GM18909 (cell line): ENCODE measurements at regions not wholly inside any gene's neighbourhood (a gene's known extent, or its start where the extent isn't known, plus 50 kb on each side); places are given as distances from the start of the nearest gene placed in this dataset.

ENCODE experiments used
- ATAC-seq: cut with Tn5 transposase; IDR thresholded peaks from one replicate; pipeline ENCODE4 v1.9.1; 2021; ENCODE audit warnings: mild to moderate bottlenecking; ENCODE audit not compliant: unreplicated experiment, poor library complexity

DNA sequence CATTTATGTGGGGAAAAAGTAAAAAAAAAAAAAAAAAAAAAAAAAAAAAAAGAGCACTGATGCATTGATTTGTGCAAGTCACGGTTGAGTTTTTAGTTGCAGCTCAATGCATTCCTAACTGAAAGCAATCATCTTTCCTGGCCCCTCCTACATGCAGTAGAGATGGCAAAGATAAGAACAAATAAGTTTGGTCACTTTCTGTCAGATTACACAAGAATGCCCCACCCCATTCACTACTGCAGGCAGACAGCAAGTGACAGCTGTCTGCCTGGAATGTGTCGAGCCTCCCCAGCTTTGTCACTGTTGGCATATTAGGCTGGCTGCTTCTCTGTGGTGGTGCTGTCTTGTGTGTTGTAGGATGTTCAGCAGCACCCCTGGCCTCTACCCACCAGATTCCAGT lies 243.5 kb downstream of the FOXL1 start:
- ATAC-seq: no peak

DNA sequence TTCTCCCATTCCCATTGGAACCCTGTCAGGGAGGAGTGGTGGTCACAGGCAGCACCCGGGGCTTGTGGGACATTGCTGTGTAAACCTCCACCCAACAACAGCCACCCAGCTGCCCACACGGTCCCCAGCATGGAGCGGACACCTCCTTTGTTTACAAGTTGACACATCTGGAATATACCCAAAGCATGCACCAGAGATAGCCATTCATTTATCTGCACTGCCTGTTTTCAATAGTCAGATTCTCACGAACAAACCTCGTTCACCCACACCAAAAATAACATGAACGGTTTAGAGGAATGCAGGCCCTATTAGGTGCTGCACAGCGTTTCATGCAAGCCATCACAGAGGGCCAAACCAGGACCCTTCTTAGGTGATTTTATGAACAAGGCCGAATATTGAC lies 244.8 kb downstream of the FOXL1 start:
- no peak for ATAC-seq

- no peak for ATAC-seq
These were observed 245.7 kb downstream of the FOXL1 start for GRCh38 chr16:86823888-86824671.

- ATAC-seq: no peak
These were observed 246.5 kb downstream of the FOXL1 start for GRCh38 chr16:86824751-86825296.

GRCh38 chr16:86825631-86826030 lies 247.3 kb downstream of the FOXL1 start:
- no peak for ATAC-seq

DNA sequence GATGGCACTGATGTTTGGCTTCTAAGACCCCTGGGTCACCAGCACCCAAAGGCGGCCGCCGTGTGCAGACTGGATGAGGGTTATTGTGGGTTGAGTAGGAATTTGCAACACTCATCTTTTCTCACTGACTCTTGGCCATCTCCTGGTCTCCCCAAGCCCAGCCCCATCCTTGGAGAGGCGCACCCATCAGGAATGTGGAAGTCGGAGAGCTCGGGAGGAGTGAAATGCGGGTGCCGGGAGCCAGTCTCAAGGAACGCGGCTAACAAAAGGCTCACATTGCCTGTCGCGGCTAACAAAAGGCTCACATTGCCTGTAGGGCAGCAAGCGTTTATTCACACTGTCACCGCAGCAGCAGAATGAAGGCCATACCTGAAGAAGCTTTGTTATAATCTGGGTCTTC lies 248.6 kb downstream of the FOXL1 start:
- no peak for ATAC-seq

- no peak for ATAC-seq
These were observed 249.2 kb downstream of the FOXL1 start for GRCh38 chr16:86827521-86827920.

DNA sequence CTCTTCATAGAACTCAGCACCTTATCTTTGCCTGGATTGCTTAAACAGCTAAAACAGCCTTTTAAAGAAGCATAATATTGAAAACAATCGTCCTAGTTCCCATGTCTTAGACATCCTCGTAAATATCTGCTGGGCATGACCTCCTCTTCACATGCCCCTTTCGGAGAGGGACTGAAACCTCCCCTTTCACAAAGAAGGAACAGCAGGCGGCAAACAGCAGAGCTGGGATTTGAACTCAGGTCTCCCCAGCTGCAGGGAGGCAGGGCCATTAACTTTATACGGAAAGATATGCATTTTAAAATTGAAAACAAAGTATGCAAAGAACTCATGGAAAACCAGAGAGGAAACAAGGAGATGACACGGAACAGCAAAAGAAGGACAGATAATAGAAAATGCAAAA lies 249.9 kb downstream of the FOXL1 start:
- no peak for ATAC-seq

DNA sequence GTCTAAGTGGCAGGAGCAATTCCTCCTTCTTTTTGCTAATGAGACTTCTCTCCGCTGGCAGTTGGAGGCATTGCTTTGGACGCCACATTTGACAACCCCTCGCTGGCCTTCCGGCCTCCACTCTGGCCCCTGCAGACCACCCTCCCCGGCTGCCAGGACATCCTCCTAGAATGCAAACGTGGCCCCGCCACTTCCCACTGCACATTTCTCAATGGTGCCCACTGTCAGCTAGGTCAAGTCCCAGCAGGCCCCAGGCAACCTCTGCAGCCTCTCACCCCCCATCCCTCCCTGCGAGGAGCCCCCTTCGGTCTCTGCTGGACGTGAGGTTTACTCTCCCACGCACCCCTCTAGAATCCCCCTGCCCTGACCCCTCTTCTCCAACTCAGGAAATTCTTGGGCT lies 250.3 kb downstream of the FOXL1 start:
- no peak for ATAC-seq

DNA sequence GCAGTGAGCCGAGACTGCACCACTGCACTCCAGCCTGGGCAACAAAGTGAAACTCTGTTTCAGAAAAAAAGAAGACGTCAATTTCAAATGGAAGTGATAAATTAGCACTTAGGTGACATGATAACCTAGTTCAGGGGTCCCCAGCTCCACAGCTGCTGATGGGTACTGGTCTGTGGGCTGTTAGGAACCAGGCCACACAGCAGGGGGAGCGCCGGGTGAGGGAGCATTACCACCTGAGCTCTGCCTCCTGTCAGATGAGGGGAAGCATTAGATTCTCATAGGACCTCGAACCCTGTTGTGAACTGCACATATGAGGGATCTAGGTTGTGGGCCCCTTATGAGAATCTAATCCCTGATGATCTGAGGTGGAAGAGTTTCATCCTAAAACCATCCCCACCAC lies 253.0 kb downstream of the FOXL1 start:
- ATAC-seq: no peak

DNA sequence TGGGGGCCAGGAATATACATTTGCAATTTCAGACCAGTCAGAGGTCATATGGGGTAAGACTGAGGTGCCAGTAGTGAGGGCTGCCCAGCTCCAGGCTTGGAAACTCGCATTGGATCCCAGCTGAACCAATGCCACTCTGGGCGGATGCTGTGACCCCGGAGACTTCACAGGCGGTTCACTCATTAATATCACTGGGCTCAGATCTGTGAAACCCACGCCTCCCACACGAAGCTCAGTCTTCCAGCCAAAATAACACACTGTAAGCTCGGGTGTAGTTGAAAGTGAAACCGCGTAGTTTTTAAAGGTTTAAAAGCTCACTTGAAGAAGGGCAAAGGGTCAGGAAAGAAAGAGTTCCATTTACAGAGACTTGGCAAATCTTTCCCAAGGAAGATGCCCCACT lies 254.8 kb downstream of the FOXL1 start:
- no peak for ATAC-seq

GRCh38 chr16:86834451-86835035 lies 256.2 kb downstream of the FOXL1 start:
- no peak for ATAC-seq

GRCh38 chr16:86835982-86836381 lies 257.6 kb downstream of the FOXL1 start:
- ATAC-seq: no peak

- no peak for ATAC-seq
These were observed 258.3 kb downstream of the FOXL1 start for GRCh38 chr16:86836503-86837129.

- no peak for ATAC-seq
These were observed 265.5 kb downstream of the FOXL1 start for GRCh38 chr16:86843812-86844211.

- no peak for ATAC-seq
These were observed 266.3 kb downstream of the FOXL1 start for GRCh38 chr16:86844695-86845094.

DNA sequence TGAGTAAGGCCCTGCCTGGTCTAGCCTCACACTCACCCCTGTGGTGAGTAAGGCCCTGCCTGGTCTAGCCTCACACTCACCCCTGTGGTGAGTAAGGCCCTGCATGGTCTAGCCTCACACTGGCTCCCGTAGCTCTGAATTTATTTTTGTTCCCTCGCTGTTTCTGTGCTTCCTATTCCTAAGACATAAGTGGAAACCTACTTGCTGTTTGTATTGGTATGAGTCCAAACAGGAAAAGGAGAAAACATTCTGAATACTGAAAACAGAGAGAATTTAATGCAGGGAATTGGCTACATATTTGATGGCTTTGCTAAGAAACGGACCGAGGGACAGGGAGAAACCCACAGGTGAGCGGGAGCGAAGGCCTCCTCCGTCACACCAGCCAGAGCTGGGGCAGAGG lies 267.8 kb downstream of the FOXL1 start:
- no peak for ATAC-seq

DNA sequence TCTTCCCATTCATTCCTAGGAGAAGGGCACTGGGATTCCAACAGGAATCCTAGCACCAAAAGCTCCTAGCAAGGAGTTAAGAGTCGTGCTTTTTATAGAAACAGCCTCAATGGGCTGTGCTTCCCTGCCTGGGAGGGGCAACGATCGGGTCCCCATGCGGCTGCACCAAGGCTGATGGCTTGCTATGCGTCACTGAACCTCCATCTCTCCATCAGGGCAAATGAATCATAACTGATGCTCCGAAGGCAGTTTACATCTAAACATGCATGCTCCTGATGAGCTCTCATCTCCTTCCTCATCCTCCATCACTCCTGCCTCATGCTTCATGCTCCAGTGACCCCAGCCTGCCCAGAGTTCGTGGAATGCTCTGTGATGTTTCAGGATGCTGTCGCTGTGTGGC lies 270.5 kb downstream of the FOXL1 start:
- ATAC-seq: no peak

DNA sequence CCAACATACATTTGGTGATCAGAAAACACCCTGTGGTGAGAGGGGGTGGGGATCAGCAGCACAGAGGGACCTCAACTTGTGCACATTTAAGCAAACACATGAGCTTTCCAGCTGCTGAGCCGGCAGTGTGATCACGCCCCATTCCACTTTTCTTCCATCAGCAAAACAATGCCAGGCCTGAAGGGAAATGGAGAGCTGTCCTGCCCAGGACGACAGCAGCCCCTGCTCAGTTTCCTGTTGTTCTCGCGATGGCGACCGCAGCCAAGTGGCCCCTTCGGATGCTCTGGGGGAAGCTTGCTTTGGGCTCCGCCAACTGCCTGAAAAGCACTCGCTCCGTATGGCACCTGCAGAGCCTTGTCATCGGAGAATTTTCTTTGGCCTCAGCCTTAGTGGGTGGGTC lies 272.3 kb downstream of the FOXL1 start:
- no peak for ATAC-seq

DNA sequence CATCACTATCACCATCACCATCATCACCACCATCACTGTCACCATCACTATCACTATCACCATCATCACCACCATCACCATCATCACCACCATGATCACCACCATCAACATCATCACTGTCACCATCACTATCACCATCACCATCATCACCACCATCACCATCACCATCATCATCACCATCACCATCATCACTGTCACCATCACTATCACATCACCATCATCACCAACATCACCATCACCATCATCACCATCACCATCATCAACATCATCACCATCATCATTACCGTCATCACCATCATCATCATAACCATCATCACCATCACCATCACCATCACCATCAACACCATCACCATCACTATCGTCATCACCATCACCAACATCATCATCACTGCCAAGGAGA lies 273.8 kb downstream of the FOXL1 start:
- ATAC-seq: no peak

- ATAC-seq: no peak
These were observed 275.8 kb downstream of the FOXL1 start for GRCh38 chr16:86854058-86854621.
